ENCODE measurements at regions not wholly inside any gene's neighbourhood (a gene's known extent, or its start where the extent isn't known, plus 50 kb on each side); places are given as distances from the start of the nearest gene placed in this dataset.

- POLR2A ChIA-PET (ENCODE audit: unreplicated experiment): interaction anchor here (0.6 kb wide), 1 partner anchor 12 kb away, joined by 4 read pairs; no protein-coding TSS in a partner anchor
- H3K36me3 ChIP-seq (ENCODE audit: low read depth): no peaks in the 10 kb centered on the region
- H3K4me2 ChIP-seq: no peak overlapping the region
- H2AFZ ChIP-seq: no peak overlapping the region
- intact Hi-C loops (cut with micrococcal nuclease; ENCODE audit: unreplicated experiment): no loop called here
- no peaks in the 10 kb centered on the region for H3K9me3 ChIP-seq (ENCODE audit: insufficient read depth, low read depth)
- H4K20me1 ChIP-seq (ENCODE audit: insufficient read depth): no peaks in the 10 kb centered on the region
- H3K79me2 ChIP-seq (ENCODE audit: low read depth): no peaks in the 10 kb centered on the region
- peaks cover 60% of the 10 kb centered on the region; the same call in 1 of the 2 replicates for H3K27me3 ChIP-seq (ENCODE audit: insufficient read depth, low read depth)
- DNase-seq: no peak
- TF ChIP-seq CTCF (conservative IDR thresholded peaks at IDR 0.05) (no peak), EZH2 (IDR thresholded peaks at IDR 0.05; ENCODE audit: low read depth) (no peak)
- H3K27ac ChIP-seq: no peak overlapping the region
- H3K4me1 ChIP-seq (replicated peaks; ENCODE audit: insufficient read depth): no peaks in the 10 kb centered on the region
- H3F3A ChIP-seq (ENCODE audit: insufficient read depth, low read depth): no peaks in the 10 kb centered on the region
- no TSS peak for BruUV-seq (replicated peaks)
- CTCF ChIA-PET: no interaction called here
- H3K4me3 ChIP-seq: no peak overlapping the region
- H3K9me2 ChIP-seq (ENCODE audit: insufficient read depth): no peaks in the 10 kb centered on the region
Measured at GRCh38 chr6:33959661-33960344, 156.0 kb upstream of the MLN start.

GRCh38 chr6:33959329-33959651, 155.5 kb upstream of the MLN start:
- CTCF ChIA-PET: no interaction called here

GRCh38 chr6:33958526-33959328, 154.9 kb upstream of the MLN start:
- Histone ChIP-seq H2AFZ (no peak overlapping the region), H3K27me3 (ENCODE audit: insufficient read depth, low read depth) (peaks cover 60% of the 10 kb centered on the region), H3K9me3 (ENCODE audit: insufficient read depth, low read depth) (no peaks in the 10 kb centered on the region), H3K79me2 (ENCODE audit: low read depth) (no peaks in the 10 kb centered on the region), H3K36me3 (ENCODE audit: low read depth) (no peaks in the 10 kb centered on the region), H3F3A (ENCODE audit: insufficient read depth, low read depth) (no peaks in the 10 kb centered on the region), H3K9me2 (ENCODE audit: insufficient read depth) (no peaks in the 10 kb centered on the region), H3K4me3 (no peak overlapping the region), H3K4me1 (replicated peaks; ENCODE audit: insufficient read depth) (no peaks in the 10 kb centered on the region), H3K4me2 (no peak overlapping the region), H4K20me1 (ENCODE audit: insufficient read depth) (no peaks in the 10 kb centered on the region), H3K27ac (no peak overlapping the region)
- TF ChIP-seq CTCF (conservative IDR thresholded peaks at IDR 0.05) (no peak; the same call in 1 of the 2 replicates), EZH2 (IDR thresholded peaks at IDR 0.05; ENCODE audit: low read depth) (no peak)
- ChIA-PET CTCF (no interaction called here), POLR2A (ENCODE audit: unreplicated experiment) (no interaction called here)
- no peak for DNase-seq
- no TSS peak for BruUV-seq (replicated peaks)
- intact Hi-C loops (cut with micrococcal nuclease; ENCODE audit: unreplicated experiment): no loop called here

More at GRCh38 chr6:33959329-33959651, 155.5 kb upstream of the MLN start:
- Histone ChIP-seq H3K36me3 (ENCODE audit: low read depth) (no peaks in the 10 kb centered on the region), H3K4me2 (no peak overlapping the region), H2AFZ (no peak overlapping the region), H4K20me1 (ENCODE audit: insufficient read depth) (no peaks in the 10 kb centered on the region), H3K4me3 (no peak overlapping the region), H3K9me3 (ENCODE audit: insufficient read depth, low read depth) (no peaks in the 10 kb centered on the region), H3K4me1 (replicated peaks; ENCODE audit: insufficient read depth) (no peaks in the 10 kb centered on the region), H3K27ac (no peak overlapping the region), H3K27me3 (ENCODE audit: insufficient read depth, low read depth) (peaks cover 60% of the 10 kb centered on the region), H3K79me2 (ENCODE audit: low read depth) (no peaks in the 10 kb centered on the region), H3F3A (ENCODE audit: insufficient read depth, low read depth) (no peaks in the 10 kb centered on the region), H3K9me2 (ENCODE audit: insufficient read depth) (no peaks in the 10 kb centered on the region)
- DNase-seq: no peak
- BruUV-seq (replicated peaks): no TSS peak
- POLR2A ChIA-PET (ENCODE audit: unreplicated experiment): interaction anchor here (0.6 kb wide), 1 partner anchor 12 kb away, joined by 4 read pairs; no protein-coding TSS in a partner anchor
- intact Hi-C loops (cut with micrococcal nuclease; ENCODE audit: unreplicated experiment): no loop called here
- TF ChIP-seq EZH2 (IDR thresholded peaks at IDR 0.05; ENCODE audit: low read depth) (no peak), CTCF (conservative IDR thresholded peaks at IDR 0.05) (no peak)
